Small intestine (tissue), 7 donors: ENCODE measurements at regions not wholly inside any gene's neighbourhood (a gene's known extent, or its start where the extent isn't known, plus 50 kb on each side); places are given as distances from the start of the nearest gene placed in this dataset.

Experiments
- DNase-seq, 2 donors: peaks; one replicate each; pipeline versions ENCODE4 v3.0.0 to v3.0.0-alpha.2; 2013
- FAIRE-seq: peaks from 2 replicates; lab custom pipeline; 2012; peaks lifted over from hg19 to GRCh38; lab: Jason Lieb, UNC
- H3K27ac ChIP-seq, 3 donors: one replicate each; pipeline ENCODE4 v1.5.1; 2013; ENCODE audit warnings: low read length in 2 of 3, mild to moderate bottlenecking in 2 of 3, control low read depth in 1 of 3, inconsistent platforms in 1 of 3, low read depth in 1 of 3, moderate library complexity in 1 of 3
- H3K27me3 ChIP-seq, 3 donors: one replicate each; pipeline ENCODE4 v1.6.1; 2013; ENCODE audit warnings: low read length in 3 of 3, inconsistent platforms in 1 of 3; ENCODE audit not compliant: control insufficient read depth in 3 of 3, insufficient read depth in 3 of 3
- H3K36me3 ChIP-seq, 3 donors: one replicate each; pipeline ENCODE4 v1.6.1; 2013; ENCODE audit warnings: low read length in 3 of 3, inconsistent platforms in 1 of 3, low read depth in 1 of 3, mild to moderate bottlenecking in 1 of 3, moderate library complexity in 1 of 3; ENCODE audit not compliant: control insufficient read depth in 3 of 3, insufficient read depth in 2 of 3
- H3K4me1 ChIP-seq, 3 donors: one replicate each; pipeline ENCODE4 v1.6.1; 2013; ENCODE audit warnings: low read length in 2 of 3, inconsistent platforms in 1 of 3, low read depth in 1 of 3, mild to moderate bottlenecking in 1 of 3, moderate library complexity in 1 of 3; ENCODE audit not compliant: control insufficient read depth in 3 of 3, insufficient read depth in 2 of 3
- H3K4me3 ChIP-seq, 3 donors: one replicate each; pipeline ENCODE4 v1.5.1; 2013; ENCODE audit warnings: low read length in 3 of 3, control low read depth in 1 of 3, inconsistent platforms in 1 of 3, low read depth in 1 of 3, mild to moderate bottlenecking in 1 of 3, moderate library complexity in 1 of 3
- H3K9me3 ChIP-seq, 2 donors: one replicate each; pipeline ENCODE4 v1.6.1; 2013; ENCODE audit warnings: low read depth in 1 of 2, low read length in 1 of 2; ENCODE audit not compliant: control insufficient read depth in 2 of 2, insufficient read depth in 1 of 2
- WGBS, 3 donors: extraction: QIAGEN DNeasy Blood & Tissue Kit; methylation state at CpG; one replicate each; pipeline ENCODE4 v1.1.7; 2013; 5-methylcytosine and 5-hydroxymethylcytosine counted together
- donor health status: healthy with polysubstance abuse.
- donor health status: control.
- donor health status: control.
- donor health status: Bipolar disorder and iron deficiency.
- donor health status: healthy.

- H3K27me3 ChIP-seq = no peaks in the 10 kb centered on the region
- H3K27ac ChIP-seq = no peak overlapping the region
- H3K4me1 ChIP-seq = no peaks in the 10 kb centered on the region
- H3K9me3 ChIP-seq = no peaks in the 10 kb centered on the region
- no peak overlapping the region for H3K4me3 ChIP-seq
- FAIRE-seq (no peak), DNase-seq (no peak)
- no peaks in the 10 kb centered on the region for H3K36me3 ChIP-seq
- WGBS, 3 donors = 62 to 65% (median 63%) methylated on average over 4 of the region's 4 CpGs
Measured at GRCh38 chrX:146435472-146435871, 374.1 kb upstream of the CXorf51B start.

- FAIRE-seq = no peak
- H3K9me3 ChIP-seq = peaks cover 0 to 5% of the 10 kb centered on the region in 2 donors
- whole genome bisulfite sequencing, 3 donors = 63 to 77% (median 73%) methylated on average over 2 of the region's 2 CpGs
- no peak overlapping the region for H3K27ac ChIP-seq
- H3K36me3 ChIP-seq = no peaks in the 10 kb centered on the region
- H3K27me3 ChIP-seq = no peaks in the 10 kb centered on the region
- no peak for DNase-seq
- H3K4me1 ChIP-seq = no peaks in the 10 kb centered on the region
- no peak overlapping the region for H3K4me3 ChIP-seq
Measured at GRCh38 chrX:146448791-146449190, 360.8 kb upstream of the CXorf51B start.

GRCh38 chrX:146449243-146449642, 360.3 kb upstream of the CXorf51B start:
- no peak overlapping the region for H3K4me3 ChIP-seq
- 66 to 70% (median 67%) methylated on average over 3 of the region's 3 CpGs for WGBS, 3 donors
- H3K27me3 ChIP-seq = no peaks in the 10 kb centered on the region
- H3K27ac ChIP-seq = no peak overlapping the region
- H3K4me1 ChIP-seq = no peaks in the 10 kb centered on the region
- peaks cover 0 to 5% of the 10 kb centered on the region in 2 donors for H3K9me3 ChIP-seq
- no peaks in the 10 kb centered on the region for H3K36me3 ChIP-seq
- FAIRE-seq = no peak
- DNase-seq = no peak

- no peaks in the 10 kb centered on the region for H3K4me1 ChIP-seq
- no peaks in the 10 kb centered on the region for H3K27me3 ChIP-seq
- H3K36me3 ChIP-seq = no peaks in the 10 kb centered on the region
- H3K27ac ChIP-seq = no peak overlapping the region
- DNase-seq = no peak
- no peak for FAIRE-seq
- H3K9me3 ChIP-seq = peaks cover 0 to 3% of the 10 kb centered on the region in 2 donors
- no peak overlapping the region for H3K4me3 ChIP-seq
- WGBS, 3 donors = 79 to 100% (median 96%) methylated on average over 1 of the region's 1 CpG
Measured at GRCh38 chrX:146451136-146451535, 358.4 kb upstream of the CXorf51B start.

DNA sequence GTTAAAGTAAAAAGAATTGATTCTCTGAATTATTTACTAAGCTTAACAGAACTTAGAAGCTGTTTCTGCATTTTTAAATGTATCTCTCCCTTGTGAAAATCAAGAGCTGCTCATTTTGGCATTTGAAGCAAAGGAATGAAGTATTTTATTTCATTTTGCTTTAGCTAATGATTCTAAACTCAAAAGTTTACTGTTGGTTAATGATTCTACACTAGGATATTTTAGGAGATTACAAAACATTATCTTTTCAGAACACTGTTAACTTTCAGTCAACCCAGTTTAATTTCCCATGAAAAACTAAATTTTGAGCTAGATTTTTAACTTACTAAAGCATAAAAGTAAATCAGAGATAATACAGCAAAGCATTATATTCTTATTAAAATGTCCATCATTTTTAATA, 355.2 kb upstream of the CXorf51B start:
- H3K27ac ChIP-seq = no peak overlapping the region
- no peaks in the 10 kb centered on the region for H3K36me3 ChIP-seq
- H3K4me3 ChIP-seq = no peak overlapping the region
- no peaks in the 10 kb centered on the region for H3K27me3 ChIP-seq
- no peaks in the 10 kb centered on the region for H3K4me1 ChIP-seq
- no peaks in the 10 kb centered on the region for H3K9me3 ChIP-seq
- DNase-seq (no peak), FAIRE-seq (no peak)

- no peaks in the 10 kb centered on the region for H3K27me3 ChIP-seq
- no peaks in the 10 kb centered on the region for H3K9me3 ChIP-seq
- FAIRE-seq (no peak), DNase-seq (no peak)
- no peaks in the 10 kb centered on the region for H3K4me1 ChIP-seq
- H3K36me3 ChIP-seq = no peaks in the 10 kb centered on the region
- 72 to 100% (median 84%) methylated on average over 2 of the region's 2 CpGs for WGBS, 3 donors
- no peak overlapping the region for H3K27ac ChIP-seq
- H3K4me3 ChIP-seq = no peak overlapping the region
Measured at GRCh38 chrX:146456058-146456457, 353.5 kb upstream of the CXorf51B start.

DNA sequence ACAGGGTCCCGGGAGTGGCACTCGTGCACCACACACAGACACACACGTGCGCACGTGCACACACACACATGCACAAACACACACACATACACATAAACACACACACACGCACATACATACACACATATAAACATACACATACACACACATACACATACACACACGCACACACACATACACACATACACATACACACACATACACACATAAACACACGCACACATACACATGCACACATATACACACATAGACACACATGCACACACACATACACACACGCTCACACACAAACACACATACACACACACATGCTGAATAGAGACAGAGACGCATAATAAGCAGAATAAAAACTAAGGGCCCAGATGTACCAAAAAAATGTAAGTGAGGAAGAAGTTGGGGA, 332.2 kb upstream of the CXorf51B start:
- Histone ChIP-seq H3K9me3 (peaks cover 0 to 4% of the 10 kb centered on the region in 2 donors), H3K4me1 (no peaks in the 10 kb centered on the region), H3K4me3 (no peak overlapping the region), H3K27me3 (no peaks in the 10 kb centered on the region), H3K27ac (no peak overlapping the region), H3K36me3 (no peaks in the 10 kb centered on the region)
- DNase-seq (no peak), FAIRE-seq (no peak)
- 89 to 93% (median 93%) methylated on average over 10 of the region's 10 CpGs for WGBS, 3 donors

- Histone ChIP-seq H3K4me1 (no peaks in the 10 kb centered on the region), H3K9me3 (peaks cover 0 to 2% of the 10 kb centered on the region in 2 donors), H3K4me3 (no peak overlapping the region), H3K36me3 (no peaks in the 10 kb centered on the region), H3K27me3 (no peaks in the 10 kb centered on the region), H3K27ac (no peak overlapping the region)
- FAIRE-seq (no peak), DNase-seq (no peak)
- 74 to 84% (median 74%) methylated on average over 5 of the region's 5 CpGs for WGBS, 3 donors
Measured at GRCh38 chrX:146481735-146482134, 327.8 kb upstream of the CXorf51B start.
